ENCODE measurements at regions not wholly inside any gene's neighbourhood (a gene's known extent, or its start where the extent isn't known, plus 50 kb on each side); places are given as distances from the start of the nearest gene placed in this dataset.
"Not testable (repeated sequence)": the region's sequence is repeated elsewhere in the genome, so short reads cannot be mapped to it uniquely, and the experiment has no call there.

- no peak overlapping the region for H3K4me3 ChIP-seq
- H3K27me3 ChIP-seq: peaks cover 0 to 3% of the 10 kb centered on the region in 2 donors
- intact Hi-C loops (cut with DNase I; ENCODE audit: low total_unique reads): no loop called here
- no peaks in the 10 kb centered on the region for H3K36me3 ChIP-seq
- H3K4me1 ChIP-seq: no peaks in the 10 kb centered on the region
- no peak for DNase-seq
- TF ChIP-seq CTCF (IDR thresholded peaks at IDR 0.05) (no peak), POLR2A (IDR thresholded peaks at IDR 0.05) (no peak)
- no peaks in the 10 kb centered on the region for H3K9me3 ChIP-seq
- H3K27ac ChIP-seq: no peak overlapping the region
Observed at GRCh38 chrX:44742480-44743155, 101.2 kb upstream of the DUSP21 start.

- intact Hi-C loops (cut with DNase I; ENCODE audit: low total_unique reads): not testable (repeated sequence)
Observed at GRCh38 chrX:44741859-44742258, 102.0 kb upstream of the DUSP21 start.

GRCh38 chrX:44741458-44741857 is 102.4 kb upstream of the DUSP21 start:
- H3K36me3 ChIP-seq; DNase-seq; H3K4me3 ChIP-seq; intact Hi-C loops (cut with DNase I; ENCODE audit: low total_unique reads); H3K4me1 ChIP-seq; H3K9me3 ChIP-seq; H3K27me3 ChIP-seq; H3K27ac ChIP-seq: not testable (repeated sequence)

More at GRCh38 chrX:44741859-44742258, 102.0 kb upstream of the DUSP21 start:
- not testable (repeated sequence) for H3K27me3 ChIP-seq, H3K27ac ChIP-seq, H3K9me3 ChIP-seq, H3K36me3 ChIP-seq, H3K4me1 ChIP-seq, DNase-seq, H3K4me3 ChIP-seq

GRCh38 chrX:44735498-44735897 is 108.3 kb upstream of the DUSP21 start:
- no peak for DNase-seq
- H3K27ac ChIP-seq: no peak overlapping the region
- H3K4me1 ChIP-seq: no peaks in the 10 kb centered on the region
- intact Hi-C loops (cut with DNase I; ENCODE audit: low total_unique reads): no loop called here
- H3K36me3 ChIP-seq: no peaks in the 10 kb centered on the region
- TF ChIP-seq CTCF (IDR thresholded peaks at IDR 0.05) (no peak), POLR2A (IDR thresholded peaks at IDR 0.05) (no peak)
- no peak overlapping the region for H3K4me3 ChIP-seq
- H3K9me3 ChIP-seq: no peaks in the 10 kb centered on the region
- H3K27me3 ChIP-seq: no peaks in the 10 kb centered on the region

GRCh38 chrX:44733931-44734330 is 109.9 kb upstream of the DUSP21 start:
- intact Hi-C loops (cut with DNase I; ENCODE audit: low total_unique reads): no loop called here
- DNase-seq: no peak
- TF ChIP-seq POLR2A (IDR thresholded peaks at IDR 0.05) (no peak), CTCF (IDR thresholded peaks at IDR 0.05) (no peak)
- H3K4me3 ChIP-seq: no peak overlapping the region
- no peaks in the 10 kb centered on the region for H3K27me3 ChIP-seq
- no peaks in the 10 kb centered on the region for H3K36me3 ChIP-seq
- no peaks in the 10 kb centered on the region for H3K9me3 ChIP-seq
- H3K4me1 ChIP-seq: no peaks in the 10 kb centered on the region
- no peak overlapping the region for H3K27ac ChIP-seq

- H3K4me1 ChIP-seq: no peaks in the 10 kb centered on the region
- no peak overlapping the region for H3K4me3 ChIP-seq
- H3K9me3 ChIP-seq: no peaks in the 10 kb centered on the region
- no peak for TF ChIP-seq CTCF (IDR thresholded peaks at IDR 0.05)
- TF ChIP-seq POLR2A (IDR thresholded peaks at IDR 0.05): no peak
- no peak for DNase-seq
- no peaks in the 10 kb centered on the region for H3K27me3 ChIP-seq
- intact Hi-C loops (cut with DNase I; ENCODE audit: low total_unique reads): no loop called here
- H3K27ac ChIP-seq: no peak overlapping the region
- no peaks in the 10 kb centered on the region for H3K36me3 ChIP-seq
Observed at GRCh38 chrX:44731160-44731559, 112.7 kb upstream of the DUSP21 start.
